ENCODE measurements at regions not wholly inside any gene's neighbourhood (a gene's known extent, or its start where the extent isn't known, plus 50 kb on each side); places are given as distances from the start of the nearest gene placed in this dataset.

- TF ChIP-seq CTCF (IDR thresholded peaks at IDR 0.05) (no peak), POLR2AphosphoS5 (IDR thresholded peaks at IDR 0.05) (no peak)
Measured at GRCh38 chr6:43929511-43929910, 159.5 kb downstream of the VEGFA start.

Data from prostate gland (tissue), 2 donors.